ENCODE measurements at regions not wholly inside any gene's neighbourhood (a gene's known extent, or its start where the extent isn't known, plus 50 kb on each side); places are given as distances from the start of the nearest gene placed in this dataset.
"Not testable (repeated sequence)": the region's sequence is repeated elsewhere in the genome, so short reads cannot be mapped to it uniquely, and the experiment has no call there.

DNA sequence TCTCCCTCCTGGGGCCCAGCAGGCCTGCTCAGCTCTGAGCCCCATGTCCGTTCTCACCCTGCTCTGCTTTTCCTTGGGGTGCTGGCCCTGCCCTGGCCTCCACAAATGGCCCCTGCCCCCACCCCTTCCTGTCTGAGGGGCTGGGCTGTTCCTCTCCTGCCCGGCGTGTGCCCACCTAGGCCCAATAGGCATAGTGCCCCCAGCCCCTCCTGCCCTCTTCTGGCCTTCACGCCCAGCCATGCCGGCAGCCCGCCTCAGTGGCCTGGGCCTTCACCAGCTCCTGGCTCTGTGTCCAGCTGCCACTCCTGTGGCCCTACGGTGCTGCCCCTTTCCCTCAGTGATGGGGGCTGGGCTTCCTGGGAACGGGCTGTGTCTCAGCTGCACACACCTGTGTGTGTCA, 125.9 kb downstream of the TMEM121 start:
- H2AFZ ChIP-seq; H3K27ac ChIP-seq; H4K20me1 ChIP-seq (ENCODE audit: insufficient read depth); DNase-seq; H3K4me3 ChIP-seq; H3K9me3 ChIP-seq (ENCODE audit: low read depth); H3K4me2 ChIP-seq (ENCODE audit: unreplicated experiment); H3K9me2 ChIP-seq (ENCODE audit: insufficient read depth); H3K9ac ChIP-seq; H3K4me1 ChIP-seq (ENCODE audit: insufficient read depth); in situ Hi-C loops (cut with MboI); H3F3A ChIP-seq (ENCODE audit: insufficient read depth); H3K79me2 ChIP-seq (ENCODE audit: insufficient read depth); H3K27me3 ChIP-seq (replicated peaks; ENCODE audit: insufficient read depth); H3K36me3 ChIP-seq (ENCODE audit: low read depth): not testable (repeated sequence)
- 47 to 64% methylated on average over 5 to 7 of the region's 8 CpGs for WGBS, 2 experiments (ENCODE audit: low coverage in 1 of 2, low lambda C conversion rate in 2 of 2, missing lambda C conversion rate in 2 of 2)

DNA sequence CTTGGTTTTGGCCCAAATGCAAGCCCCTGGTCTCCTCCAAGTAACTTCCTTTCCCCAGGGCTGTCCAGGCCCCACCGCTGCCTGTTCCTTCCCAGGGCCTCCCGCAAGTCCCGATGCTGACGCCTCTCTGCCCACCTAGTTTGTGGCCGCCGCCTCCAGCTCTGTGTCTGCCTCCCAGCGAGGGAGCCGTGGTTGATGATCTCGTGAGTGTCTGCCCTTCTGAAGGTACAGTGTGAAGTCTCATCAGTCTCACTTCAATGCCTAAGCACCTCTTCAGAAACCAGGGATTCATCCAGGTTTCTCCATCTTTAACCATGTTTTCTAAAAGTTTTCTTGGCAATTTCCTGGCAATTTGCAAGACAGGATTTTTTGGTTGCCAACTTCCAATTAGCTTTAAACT, 127.5 kb downstream of the TMEM121 start:
- 41 to 48% methylated on average over 3 to 8 of the region's 9 CpGs for WGBS, 2 experiments (ENCODE audit: low coverage in 1 of 2, low lambda C conversion rate in 2 of 2, missing lambda C conversion rate in 2 of 2)
- in situ Hi-C loops (cut with MboI); H3F3A ChIP-seq (ENCODE audit: insufficient read depth); H3K79me2 ChIP-seq (ENCODE audit: insufficient read depth); H3K4me1 ChIP-seq (ENCODE audit: insufficient read depth); H3K9ac ChIP-seq; DNase-seq; H3K9me2 ChIP-seq (ENCODE audit: insufficient read depth); H3K9me3 ChIP-seq (ENCODE audit: low read depth); H3K4me3 ChIP-seq; H3K36me3 ChIP-seq (ENCODE audit: low read depth); H3K27ac ChIP-seq; H2AFZ ChIP-seq; H3K4me2 ChIP-seq (ENCODE audit: unreplicated experiment); H4K20me1 ChIP-seq (ENCODE audit: insufficient read depth); H3K27me3 ChIP-seq (replicated peaks; ENCODE audit: insufficient read depth): not testable (repeated sequence)

DNA sequence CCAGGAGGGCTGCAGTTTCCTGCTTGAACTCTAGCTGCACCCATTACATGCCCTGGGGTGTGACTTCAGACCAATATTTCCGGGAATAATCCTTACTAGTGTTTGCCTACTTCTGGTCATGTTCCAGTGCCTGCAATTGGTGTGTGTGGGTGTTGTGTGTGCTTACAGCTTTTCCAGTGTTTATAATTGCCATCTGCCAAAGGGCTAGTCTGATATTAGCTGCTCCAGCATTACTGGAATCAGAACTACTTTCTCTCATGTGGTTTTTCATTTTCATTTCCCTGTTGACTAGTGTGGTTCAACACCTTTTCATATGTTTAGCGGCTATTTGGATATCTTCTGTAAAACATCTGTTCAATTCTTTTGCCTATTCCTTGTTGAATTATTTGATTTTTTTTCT, 132.9 kb downstream of the TMEM121 start:
- H2AFZ ChIP-seq; H3K9me3 ChIP-seq (ENCODE audit: low read depth); H3K36me3 ChIP-seq (ENCODE audit: low read depth); H3K4me3 ChIP-seq; H3K9ac ChIP-seq; DNase-seq; H3K4me1 ChIP-seq (ENCODE audit: insufficient read depth); H3K27me3 ChIP-seq (replicated peaks; ENCODE audit: insufficient read depth); H3K79me2 ChIP-seq (ENCODE audit: insufficient read depth); in situ Hi-C loops (cut with MboI); H3K27ac ChIP-seq; H4K20me1 ChIP-seq (ENCODE audit: insufficient read depth); H3F3A ChIP-seq (ENCODE audit: insufficient read depth); H3K9me2 ChIP-seq (ENCODE audit: insufficient read depth); H3K4me2 ChIP-seq (ENCODE audit: unreplicated experiment): not testable (repeated sequence)
- 48 to 54% methylated on average over 2 of the region's 2 CpGs for WGBS, 2 experiments (ENCODE audit: low coverage in 1 of 2, low lambda C conversion rate in 2 of 2, missing lambda C conversion rate in 2 of 2)

DNA sequence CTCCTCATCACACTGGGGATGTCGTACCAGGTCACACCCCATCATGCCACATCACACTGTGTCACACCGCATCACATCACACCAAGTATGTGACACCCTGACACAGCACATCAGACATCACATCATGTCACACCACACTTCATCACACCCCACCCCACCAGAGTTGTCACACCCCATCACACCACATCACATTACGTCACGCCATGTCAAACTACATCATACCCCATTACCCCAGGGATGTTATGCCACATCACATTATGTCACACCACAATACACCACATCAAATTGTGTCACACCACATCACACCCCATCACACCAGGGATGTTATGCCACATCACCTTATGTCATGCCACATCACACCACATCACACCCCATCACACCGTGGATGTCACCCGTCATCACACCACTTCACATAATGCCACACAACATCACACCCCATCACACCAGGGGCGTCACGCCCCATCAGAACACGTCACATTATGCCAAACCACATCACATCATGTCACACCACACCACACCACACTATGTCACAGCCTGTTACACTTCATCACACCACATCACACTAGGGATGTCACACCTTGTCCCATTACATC, 133.6 kb downstream of the TMEM121 start:
- no peak overlapping the region for H3K27ac ChIP-seq
- no peaks in the 10 kb centered on the region for H3F3A ChIP-seq (ENCODE audit: insufficient read depth)
- no peak overlapping the region for H3K4me2 ChIP-seq (ENCODE audit: unreplicated experiment)
- TF ChIP-seq EZH2phosphoT487 (IDR thresholded peaks at IDR 0.05; ENCODE audit: insufficient read depth, low read depth) (no peak), EZH2 (IDR thresholded peaks at IDR 0.05; ENCODE audit: insufficient read depth, poor library complexity, severe bottlenecking) (no peak)
- no peaks in the 10 kb centered on the region for H3K4me1 ChIP-seq (ENCODE audit: insufficient read depth)
- no peak overlapping the region for H2AFZ ChIP-seq
- in situ Hi-C loops (cut with MboI) = no loop called here
- H3K9me2 ChIP-seq (ENCODE audit: insufficient read depth) = no peaks in the 10 kb centered on the region
- no peak for DNase-seq
- H3K79me2 ChIP-seq (ENCODE audit: insufficient read depth) = no peaks in the 10 kb centered on the region
- H3K9me3 ChIP-seq (ENCODE audit: low read depth) = no peaks in the 10 kb centered on the region
- no peaks in the 10 kb centered on the region for H3K36me3 ChIP-seq (ENCODE audit: low read depth)
- no peaks in the 10 kb centered on the region for H4K20me1 ChIP-seq (ENCODE audit: insufficient read depth)
- H3K4me3 ChIP-seq = no peak overlapping the region
- no peak overlapping the region for H3K9ac ChIP-seq
- no peaks in the 10 kb centered on the region for H3K27me3 ChIP-seq (replicated peaks; ENCODE audit: insufficient read depth)
- WGBS, 2 experiments (ENCODE audit: low coverage in 1 of 2, low lambda C conversion rate in 2 of 2, missing lambda C conversion rate in 2 of 2) = 57 to 65% methylated on average over 9 of the region's 9 CpGs

DNA sequence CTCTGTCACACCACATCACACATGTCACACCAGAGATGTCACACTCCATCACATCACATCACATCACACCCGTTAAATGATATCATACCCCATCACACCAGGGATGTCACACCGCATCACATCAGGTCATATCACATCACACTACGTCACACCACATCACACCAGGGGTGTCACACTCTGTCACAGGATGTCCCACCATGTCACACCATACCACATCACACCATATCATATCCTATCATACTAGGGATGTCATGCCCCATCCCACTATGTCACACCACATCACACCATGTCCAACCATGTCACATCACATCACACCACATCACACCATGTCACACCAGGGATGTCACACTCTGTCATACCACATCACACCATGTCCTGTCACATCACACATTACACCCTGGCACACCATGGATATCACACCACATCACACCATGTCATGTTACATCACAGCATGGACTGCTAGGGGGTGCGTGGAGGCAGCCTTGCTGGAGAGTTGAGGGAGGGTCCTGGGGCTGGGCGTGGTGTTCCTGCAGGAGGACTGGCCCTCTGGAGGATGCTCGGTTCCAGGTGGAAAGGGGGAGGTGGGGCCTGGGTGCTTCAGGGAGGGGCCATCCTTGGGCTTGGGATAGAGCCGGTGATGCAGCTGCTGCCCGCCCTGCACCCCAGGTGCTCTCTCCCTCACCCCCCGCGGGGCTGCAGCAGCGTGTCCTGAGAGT, 134.6 kb downstream of the TMEM121 start:
- no peaks in the 10 kb centered on the region for H3K9me3 ChIP-seq (ENCODE audit: low read depth)
- no peaks in the 10 kb centered on the region for H3K36me3 ChIP-seq (ENCODE audit: low read depth)
- TF ChIP-seq EZH2phosphoT487 (IDR thresholded peaks at IDR 0.05; ENCODE audit: insufficient read depth, low read depth) (no peak), EZH2 (IDR thresholded peaks at IDR 0.05; ENCODE audit: insufficient read depth, poor library complexity, severe bottlenecking) (no peak)
- no peak for DNase-seq
- H3K4me3 ChIP-seq = no peak overlapping the region
- in situ Hi-C loops (cut with MboI) = no loop called here
- H3K79me2 ChIP-seq (ENCODE audit: insufficient read depth) = no peaks in the 10 kb centered on the region
- H3K27me3 ChIP-seq (replicated peaks; ENCODE audit: insufficient read depth) = no peaks in the 10 kb centered on the region
- H2AFZ ChIP-seq = no peak overlapping the region
- H3K9me2 ChIP-seq (ENCODE audit: insufficient read depth) = no peaks in the 10 kb centered on the region
- 38 to 46% methylated on average over 6 to 8 of the region's 11 CpGs for WGBS, 2 experiments (ENCODE audit: low coverage in 1 of 2, low lambda C conversion rate in 2 of 2, missing lambda C conversion rate in 2 of 2)
- no peak overlapping the region for H3K27ac ChIP-seq
- H3K4me2 ChIP-seq (ENCODE audit: unreplicated experiment) = no peak overlapping the region
- no peaks in the 10 kb centered on the region for H3K4me1 ChIP-seq (ENCODE audit: insufficient read depth)
- no peaks in the 10 kb centered on the region for H3F3A ChIP-seq (ENCODE audit: insufficient read depth)
- H3K9ac ChIP-seq = no peak overlapping the region
- H4K20me1 ChIP-seq (ENCODE audit: insufficient read depth) = no peaks in the 10 kb centered on the region

DNA sequence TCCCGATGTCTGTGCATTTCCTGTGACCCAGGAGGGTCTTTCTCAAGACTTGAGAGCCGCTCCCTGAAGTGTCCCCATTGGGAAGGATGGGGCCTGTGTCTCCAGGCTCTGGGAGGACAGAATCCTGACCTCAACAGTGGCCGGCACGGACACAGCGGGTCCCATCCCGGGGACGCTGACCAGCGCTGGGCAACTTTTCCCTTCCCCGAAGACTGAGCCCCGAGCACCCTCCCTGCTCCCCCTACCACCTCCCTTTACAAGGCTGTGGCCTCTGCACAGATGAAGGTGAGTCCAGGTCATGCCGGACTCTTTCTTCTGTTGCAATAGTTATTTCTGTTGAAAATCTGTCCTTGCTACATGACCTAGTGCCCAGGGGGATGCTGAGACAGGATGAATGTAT, 135.7 kb downstream of the TMEM121 start:
- H3K4me3 ChIP-seq; H3K9me2 ChIP-seq (ENCODE audit: insufficient read depth); H3K79me2 ChIP-seq (ENCODE audit: insufficient read depth); in situ Hi-C loops (cut with MboI); H4K20me1 ChIP-seq (ENCODE audit: insufficient read depth); H3F3A ChIP-seq (ENCODE audit: insufficient read depth); H3K36me3 ChIP-seq (ENCODE audit: low read depth); H3K27ac ChIP-seq; H3K27me3 ChIP-seq (replicated peaks; ENCODE audit: insufficient read depth); H3K4me1 ChIP-seq (ENCODE audit: insufficient read depth); H3K9ac ChIP-seq; DNase-seq; H2AFZ ChIP-seq; H3K4me2 ChIP-seq (ENCODE audit: unreplicated experiment); H3K9me3 ChIP-seq (ENCODE audit: low read depth): not testable (repeated sequence)
- 43 to 57% methylated on average over 11 of the region's 11 CpGs for WGBS, 2 experiments (ENCODE audit: low coverage in 1 of 2, low lambda C conversion rate in 2 of 2, missing lambda C conversion rate in 2 of 2)

DNA sequence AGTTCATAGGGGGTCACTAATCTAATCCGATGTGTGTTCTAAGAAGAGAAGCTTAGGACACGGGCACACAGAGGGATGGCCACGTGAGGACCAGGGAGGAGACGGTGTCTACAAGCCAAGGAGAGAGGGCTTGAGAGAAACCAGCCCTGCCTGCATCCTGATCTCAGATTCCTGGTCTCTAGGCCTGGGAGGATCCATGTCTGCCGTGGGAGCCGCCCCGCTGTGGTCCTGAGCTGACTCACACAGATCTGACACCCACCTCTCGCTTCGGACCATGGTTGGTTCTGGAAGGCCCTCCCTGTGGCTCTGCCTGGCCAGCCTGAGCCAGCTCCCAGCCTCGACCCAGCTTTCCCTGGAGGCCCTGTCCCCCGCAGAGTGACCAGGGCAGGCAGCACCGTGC, 136.2 kb downstream of the TMEM121 start:
- H4K20me1 ChIP-seq (ENCODE audit: insufficient read depth); H3K36me3 ChIP-seq (ENCODE audit: low read depth); H3K27ac ChIP-seq; H3K9me3 ChIP-seq (ENCODE audit: low read depth); H3K4me3 ChIP-seq; H3K9ac ChIP-seq; H3F3A ChIP-seq (ENCODE audit: insufficient read depth); H3K4me2 ChIP-seq (ENCODE audit: unreplicated experiment); in situ Hi-C loops (cut with MboI); H3K9me2 ChIP-seq (ENCODE audit: insufficient read depth); H3K27me3 ChIP-seq (replicated peaks; ENCODE audit: insufficient read depth); DNase-seq; H3K79me2 ChIP-seq (ENCODE audit: insufficient read depth); H3K4me1 ChIP-seq (ENCODE audit: insufficient read depth); H2AFZ ChIP-seq: not testable (repeated sequence)
- 41 to 42% methylated on average over 10 of the region's 12 CpGs for WGBS, 2 experiments (ENCODE audit: low coverage in 1 of 2, low lambda C conversion rate in 2 of 2, missing lambda C conversion rate in 2 of 2)
